HEK293 (cell line): ENCODE measurements at regions not wholly inside any gene's neighbourhood (a gene's known extent, or its start where the extent isn't known, plus 50 kb on each side); places are given as distances from the start of the nearest gene placed in this dataset.

Source experiments
- CTCF ChIA-PET: fragments of 350-600 bp; formaldehyde crosslinking; extraction: SDS; loops from one replicate; lab custom pipeline; 2021; ENCODE audit warnings: antibody characterized with exemption; lab: Yijun Ruan, JAX
- POLR2A ChIA-PET: fragments of 300-600 bp; formaldehyde crosslinking; extraction: SDS; loops from one replicate; lab custom pipeline; 2020; ENCODE audit warnings: antibody characterized with exemption, inconsistent platforms; lab: Yijun Ruan, JAX
- H3K27ac ChIP-seq: fragments of 200-500 bp; sonication (Bioruptor generic); 2 replicates; pipeline ENCODE4 v1.5.1; 2014; ENCODE audit warnings: low read depth, low read length, control low read depth, inconsistent platforms; ENCODE audit errors: extremely low read depth
- H3K36me3 ChIP-seq, 2 experiments: fragments of 200-500 bp in 1 of 2; sonication (Bioruptor generic) in 1 of 2; 1 replicate in 1 of 2; 2 replicates in 1 of 2; pipeline ENCODE4 v1.5.1; 2014 to 2017; ENCODE audit warnings: inconsistent platforms in 2 of 2, low read length in 2 of 2; ENCODE audit not compliant: control insufficient read depth in 2 of 2, insufficient read depth in 1 of 2
- H3K4me1 ChIP-seq: fragments of 200-500 bp; sonication (Bioruptor generic); 2 replicates; pipeline ENCODE4 v1.5.1; 2014; ENCODE audit warnings: mild to moderate bottlenecking, low read length, inconsistent platforms; ENCODE audit not compliant: control insufficient read depth, insufficient read depth
- H3K4me3 ChIP-seq: 2 replicates; pipeline ENCODE4 v1.5.1; 2011; ENCODE audit warnings: low read depth, mild to moderate bottlenecking, control low read depth, low read length, moderate library complexity
- H3K9me3 ChIP-seq: fragments of 200-500 bp; sonication (Bioruptor generic); 2 replicates; pipeline ENCODE4 v1.5.1; 2014; ENCODE audit warnings: low read depth, low read length, inconsistent platforms; ENCODE audit not compliant: control insufficient read depth, insufficient read depth
- EGR2 ChIP-seq: fragments of 450-650 bp; formaldehyde crosslinking; IDR thresholded peaks from 2 replicates; pipeline ENCODE4 v1.5.1; 2016; ENCODE audit warnings: low read depth, missing biosample characterization, missing genetic modification characterization
- GLIS1 ChIP-seq: fragments of 450-650 bp; formaldehyde crosslinking; IDR thresholded peaks from 2 replicates; pipeline ENCODE4 v1.5.1; 2016; ENCODE audit warnings: missing biosample characterization, missing genetic modification characterization
- HOXD13 ChIP-seq: sonication (generic); formaldehyde crosslinking; IDR thresholded peaks from 2 replicates; pipeline ENCODE4 v1.8.0; 2022; ENCODE audit warnings: missing genetic modification reagents, borderline replicate concordance
- KLF10 ChIP-seq: fragments of 450-650 bp; IDR thresholded peaks from 2 replicates; pipeline ENCODE4 v1.5.1; 2018; ENCODE audit warnings: missing biosample characterization, mild to moderate bottlenecking, missing genetic modification characterization
- KLF9 ChIP-seq: fragments of 450-650 bp; formaldehyde crosslinking; IDR thresholded peaks from 2 replicates; pipeline ENCODE4 v1.5.1; 2016; ENCODE audit warnings: missing biosample characterization, missing genetic modification characterization, low read depth
- MEIS1 ChIP-seq: sonication (generic); formaldehyde crosslinking; IDR thresholded peaks from 2 replicates; pipeline ENCODE4 v1.8.1; 2022; ENCODE audit warnings: missing genetic modification reagents, mild to moderate bottlenecking, borderline replicate concordance
- MYNN ChIP-seq: fragments of 450-650 bp; formaldehyde crosslinking; IDR thresholded peaks from 2 replicates; pipeline ENCODE4 v1.5.1; 2016; ENCODE audit warnings: missing biosample characterization, missing genetic modification characterization, borderline replicate concordance
- ZBTB1 ChIP-seq: fragments of 450-650 bp; formaldehyde crosslinking; IDR thresholded peaks from 2 replicates; pipeline ENCODE4 v1.5.1; 2016; ENCODE audit warnings: missing biosample characterization, missing genetic modification characterization
- ZBTB8A ChIP-seq: fragments of 450-650 bp; formaldehyde crosslinking; IDR thresholded peaks from 2 replicates; pipeline ENCODE4 v1.5.1; 2016; ENCODE audit warnings: missing biosample characterization, missing genetic modification characterization
- ZNF132 ChIP-seq: fragments of 450-650 bp; formaldehyde crosslinking; IDR thresholded peaks from 2 replicates; pipeline ENCODE4 v1.5.1; 2017; ENCODE audit warnings: missing biosample characterization, missing genetic modification characterization, borderline replicate concordance
- ZNF211 ChIP-seq: fragments of 450-650 bp; formaldehyde crosslinking; IDR thresholded peaks from 2 replicates; pipeline ENCODE4 v1.5.1; 2016; ENCODE audit warnings: low read depth, missing biosample characterization, missing genetic modification characterization
- ZNF23 ChIP-seq: fragments of 450-650 bp; formaldehyde crosslinking; IDR thresholded peaks from 2 replicates; pipeline ENCODE4 v1.5.1; 2016; ENCODE audit warnings: missing biosample characterization, missing genetic modification characterization, borderline replicate concordance
- ZNF239 ChIP-seq: fragments of 450-650 bp; formaldehyde crosslinking; IDR thresholded peaks from 2 replicates; pipeline ENCODE4 v1.5.1; 2016; ENCODE audit warnings: missing biosample characterization, missing genetic modification characterization
- ZNF266 ChIP-seq: fragments of 450-650 bp; formaldehyde crosslinking; IDR thresholded peaks from 2 replicates; pipeline ENCODE4 v1.5.1; 2016; ENCODE audit warnings: missing biosample characterization, missing genetic modification characterization, low read depth
- ZNF404 ChIP-seq: fragments of 450-650 bp; formaldehyde crosslinking; IDR thresholded peaks from 2 replicates; pipeline ENCODE4 v1.5.1; 2017; ENCODE audit warnings: missing biosample characterization, missing genetic modification characterization
- ZNF426 ChIP-seq: fragments of 450-650 bp; formaldehyde crosslinking; IDR thresholded peaks from 2 replicates; pipeline ENCODE4 v1.5.1; 2017; ENCODE audit warnings: missing biosample characterization, missing genetic modification characterization, mild to moderate bottlenecking, inconsistent platforms, moderate library complexity
- ZNF514 ChIP-seq: fragments of 450-650 bp; formaldehyde crosslinking; IDR thresholded peaks from 2 replicates; pipeline ENCODE4 v1.5.1; 2016; ENCODE audit warnings: missing biosample characterization, missing genetic modification characterization
- ZNF549 ChIP-seq: fragments of 450-650 bp; IDR thresholded peaks from 2 replicates; pipeline ENCODE4 v1.5.1; 2018; ENCODE audit warnings: missing biosample characterization, missing genetic modification characterization, mild to moderate bottlenecking, inconsistent platforms, moderate library complexity
- ZNF561 ChIP-seq: fragments of 450-650 bp; IDR thresholded peaks from 2 replicates; pipeline ENCODE4 v1.5.1; 2018; ENCODE audit warnings: missing biosample characterization, missing genetic modification characterization, borderline replicate concordance
- ZNF664 ChIP-seq: fragments of 450-650 bp; formaldehyde crosslinking; IDR thresholded peaks from 2 replicates; pipeline ENCODE4 v1.5.1; 2016; ENCODE audit warnings: missing biosample characterization, missing genetic modification characterization
- ZNF701 ChIP-seq: fragments of 450-650 bp; formaldehyde crosslinking; IDR thresholded peaks from 2 replicates; pipeline ENCODE4 v1.5.1; 2016; ENCODE audit warnings: missing biosample characterization, missing genetic modification characterization
- ZNF776 ChIP-seq: fragments of 450-650 bp; formaldehyde crosslinking; IDR thresholded peaks from 2 replicates; pipeline ENCODE4 v1.5.0; 2017; ENCODE audit warnings: missing biosample characterization, missing genetic modification characterization, borderline replicate concordance
- ZNF777 ChIP-seq: fragments of 450-650 bp; formaldehyde crosslinking; IDR thresholded peaks from 2 replicates; pipeline ENCODE4 v1.5.1; 2017; ENCODE audit warnings: missing biosample characterization, missing genetic modification characterization, borderline replicate concordance
- TF ChIP-seq, protein P1 (sequence below): fragments of 450-650 bp; formaldehyde crosslinking; IDR thresholded peaks from 2 replicates; pipeline ENCODE4 v1.5.1; 2016; ENCODE audit warnings: missing biosample characterization, missing genetic modification characterization
- TF ChIP-seq, protein P2 (sequence below): fragments of 450-650 bp; formaldehyde crosslinking; conservative IDR thresholded peaks from 2 replicates; pipeline ENCODE4 v1.5.1; 2016; ENCODE audit warnings: low read depth, missing biosample characterization, missing genetic modification characterization
- TF ChIP-seq, protein P3 (sequence below): fragments of 450-650 bp; formaldehyde crosslinking; IDR thresholded peaks from 2 replicates; pipeline ENCODE4 v1.5.1; 2016; ENCODE audit warnings: missing biosample characterization, missing genetic modification characterization
- TF ChIP-seq, protein P4 (sequence below): fragments of 450-650 bp; formaldehyde crosslinking; IDR thresholded peaks from 2 replicates; pipeline ENCODE4 v1.5.1; 2016; ENCODE audit warnings: missing biosample characterization, missing genetic modification characterization
- TF ChIP-seq, protein P5 (sequence below): fragments of 450-650 bp; formaldehyde crosslinking; IDR thresholded peaks from 2 replicates; pipeline ENCODE4 v1.5.1; 2016; ENCODE audit warnings: missing biosample characterization, missing genetic modification characterization, borderline replicate concordance

DNA sequence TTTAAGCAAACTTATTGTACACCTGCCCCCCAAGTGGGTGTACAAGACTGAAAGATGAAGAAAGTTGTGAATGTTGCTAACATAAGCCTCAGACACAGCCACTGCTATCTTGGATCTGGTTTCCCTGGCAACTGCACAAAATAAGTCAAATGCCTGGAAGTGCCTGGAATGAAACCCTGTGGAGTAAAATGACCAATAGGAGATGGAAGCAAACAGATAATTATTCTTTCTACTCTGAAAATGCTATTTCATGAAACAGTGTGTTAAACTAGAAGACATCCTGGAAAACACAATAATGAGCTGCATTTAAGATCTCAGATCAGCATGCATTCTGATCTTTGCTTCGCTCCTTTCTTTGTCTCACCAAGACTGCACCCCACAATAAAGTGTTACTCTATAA, 1016.0 kb downstream of the ARAP2 start:
- Histone ChIP-seq H3K36me3 (no peaks in the 10 kb centered on the region), H3K27ac (no peak overlapping the region), H3K4me3 (no peak overlapping the region), H3K9me3 (no peaks in the 10 kb centered on the region), H3K4me1 (no peaks in the 10 kb centered on the region)
- ChIA-PET POLR2A (no interaction called here), CTCF (no interaction called here)
- TF ChIP-seq GLIS1 (tag by site-specific recombination), result no peak
- TF ChIP-seq ZNF561 (tag by site-specific recombination), result no peak
- TF ChIP-seq ZNF239 (tag by site-specific recombination), result no peak
- no peak for TF ChIP-seq MYNN (tag by site-specific recombination)
- no peak for TF ChIP-seq EGR2 (tag by site-specific recombination)
- TF ChIP-seq KLF9 (tag by site-specific recombination), result no peak
- no peak for TF ChIP-seq MEIS1 (CRISPR knock-in tag)
- TF ChIP-seq, protein P1, sequence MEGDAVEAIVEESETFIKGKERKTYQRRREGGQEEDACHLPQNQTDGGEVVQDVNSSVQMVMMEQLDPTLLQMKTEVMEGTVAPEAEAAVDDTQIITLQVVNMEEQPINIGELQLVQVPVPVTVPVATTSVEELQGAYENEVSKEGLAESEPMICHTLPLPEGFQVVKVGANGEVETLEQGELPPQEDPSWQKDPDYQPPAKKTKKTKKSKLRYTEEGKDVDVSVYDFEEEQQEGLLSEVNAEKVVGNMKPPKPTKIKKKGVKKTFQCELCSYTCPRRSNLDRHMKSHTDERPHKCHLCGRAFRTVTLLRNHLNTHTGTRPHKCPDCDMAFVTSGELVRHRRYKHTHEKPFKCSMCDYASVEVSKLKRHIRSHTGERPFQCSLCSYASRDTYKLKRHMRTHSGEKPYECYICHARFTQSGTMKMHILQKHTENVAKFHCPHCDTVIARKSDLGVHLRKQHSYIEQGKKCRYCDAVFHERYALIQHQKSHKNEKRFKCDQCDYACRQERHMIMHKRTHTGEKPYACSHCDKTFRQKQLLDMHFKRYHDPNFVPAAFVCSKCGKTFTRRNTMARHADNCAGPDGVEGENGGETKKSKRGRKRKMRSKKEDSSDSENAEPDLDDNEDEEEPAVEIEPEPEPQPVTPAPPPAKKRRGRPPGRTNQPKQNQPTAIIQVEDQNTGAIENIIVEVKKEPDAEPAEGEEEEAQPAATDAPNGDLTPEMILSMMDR (tag by site-specific recombination), result no peak
- TF ChIP-seq ZNF132 (tag by site-specific recombination), result no peak
- no peak for TF ChIP-seq KLF10 (tag by site-specific recombination)
- TF ChIP-seq ZBTB8A (tag by site-specific recombination), result no peak
- no peak for TF ChIP-seq ZNF664
- no peak for TF ChIP-seq ZNF266 (tag by site-specific recombination)
- TF ChIP-seq HOXD13 (CRISPR knock-in tag), result no peak
- TF ChIP-seq ZNF549, result no peak
- TF ChIP-seq ZNF211 (tag by site-specific recombination), result no peak
- TF ChIP-seq ZNF426 (tag by site-specific recombination), result no peak
- TF ChIP-seq, protein P2, sequence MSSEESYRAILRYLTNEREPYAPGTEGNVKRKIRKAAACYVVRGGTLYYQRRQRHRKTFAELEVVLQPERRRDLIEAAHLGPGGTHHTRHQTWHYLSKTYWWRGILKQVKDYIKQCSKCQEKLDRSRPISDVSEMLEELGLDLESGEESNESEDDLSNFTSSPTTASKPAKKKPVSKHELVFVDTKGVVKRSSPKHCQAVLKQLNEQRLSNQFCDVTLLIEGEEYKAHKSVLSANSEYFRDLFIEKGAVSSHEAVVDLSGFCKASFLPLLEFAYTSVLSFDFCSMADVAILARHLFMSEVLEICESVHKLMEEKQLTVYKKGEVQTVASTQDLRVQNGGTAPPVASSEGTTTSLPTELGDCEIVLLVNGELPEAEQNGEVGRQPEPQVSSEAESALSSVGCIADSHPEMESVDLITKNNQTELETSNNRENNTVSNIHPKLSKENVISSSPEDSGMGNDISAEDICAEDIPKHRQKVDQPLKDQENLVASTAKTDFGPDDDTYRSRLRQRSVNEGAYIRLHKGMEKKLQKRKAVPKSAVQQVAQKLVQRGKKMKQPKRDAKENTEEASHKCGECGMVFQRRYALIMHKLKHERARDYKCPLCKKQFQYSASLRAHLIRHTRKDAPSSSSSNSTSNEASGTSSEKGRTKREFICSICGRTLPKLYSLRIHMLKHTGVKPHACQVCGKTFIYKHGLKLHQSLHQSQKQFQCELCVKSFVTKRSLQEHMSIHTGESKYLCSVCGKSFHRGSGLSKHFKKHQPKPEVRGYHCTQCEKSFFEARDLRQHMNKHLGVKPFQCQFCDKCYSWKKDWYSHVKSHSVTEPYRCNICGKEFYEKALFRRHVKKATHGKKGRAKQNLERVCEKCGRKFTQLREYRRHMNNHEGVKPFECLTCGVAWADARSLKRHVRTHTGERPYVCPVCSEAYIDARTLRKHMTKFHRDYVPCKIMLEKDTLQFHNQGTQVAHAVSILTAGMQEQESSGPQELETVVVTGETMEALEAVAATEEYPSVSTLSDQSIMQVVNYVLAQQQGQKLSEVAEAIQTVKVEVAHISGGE (tag by site-specific recombination), result no peak
- TF ChIP-seq, protein P3, sequence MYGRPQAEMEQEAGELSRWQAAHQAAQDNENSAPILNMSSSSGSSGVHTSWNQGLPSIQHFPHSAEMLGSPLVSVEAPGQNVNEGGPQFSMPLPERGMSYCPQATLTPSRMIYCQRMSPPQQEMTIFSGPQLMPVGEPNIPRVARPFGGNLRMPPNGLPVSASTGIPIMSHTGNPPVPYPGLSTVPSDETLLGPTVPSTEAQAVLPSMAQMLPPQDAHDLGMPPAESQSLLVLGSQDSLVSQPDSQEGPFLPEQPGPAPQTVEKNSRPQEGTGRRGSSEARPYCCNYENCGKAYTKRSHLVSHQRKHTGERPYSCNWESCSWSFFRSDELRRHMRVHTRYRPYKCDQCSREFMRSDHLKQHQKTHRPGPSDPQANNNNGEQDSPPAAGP, result no peak
- no peak for TF ChIP-seq ZBTB1

DNA sequence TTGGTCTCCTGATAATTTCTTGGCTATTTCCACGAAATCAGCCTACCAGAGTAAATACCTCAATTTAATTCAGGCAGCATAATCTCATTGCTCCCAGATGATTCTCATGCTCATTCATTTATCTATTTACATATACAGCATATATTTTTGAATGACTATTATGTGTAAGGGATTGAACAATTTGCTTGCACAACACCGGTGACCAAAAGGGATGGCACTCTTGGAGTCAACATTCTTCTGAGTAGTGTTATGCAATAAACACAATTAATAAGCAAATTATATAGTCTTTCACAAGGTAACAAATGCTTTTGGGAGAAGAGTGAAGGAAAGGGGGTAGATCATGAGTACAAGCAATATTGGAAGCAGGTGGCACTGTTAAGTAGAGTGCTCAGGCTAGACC, 1015.3 kb downstream of the ARAP2 start:
- Histone ChIP-seq H3K27ac (no peak overlapping the region), H3K36me3 (no peaks in the 10 kb centered on the region), H3K4me3 (no peak overlapping the region), H3K4me1 (no peaks in the 10 kb centered on the region), H3K9me3 (no peaks in the 10 kb centered on the region)
- ChIA-PET POLR2A (no interaction called here), CTCF (no interaction called here)
- TF ChIP-seq ZNF776 (tag by site-specific recombination), result no peak
- no peak for TF ChIP-seq ZNF777 (tag by site-specific recombination)
- TF ChIP-seq, protein P4, sequence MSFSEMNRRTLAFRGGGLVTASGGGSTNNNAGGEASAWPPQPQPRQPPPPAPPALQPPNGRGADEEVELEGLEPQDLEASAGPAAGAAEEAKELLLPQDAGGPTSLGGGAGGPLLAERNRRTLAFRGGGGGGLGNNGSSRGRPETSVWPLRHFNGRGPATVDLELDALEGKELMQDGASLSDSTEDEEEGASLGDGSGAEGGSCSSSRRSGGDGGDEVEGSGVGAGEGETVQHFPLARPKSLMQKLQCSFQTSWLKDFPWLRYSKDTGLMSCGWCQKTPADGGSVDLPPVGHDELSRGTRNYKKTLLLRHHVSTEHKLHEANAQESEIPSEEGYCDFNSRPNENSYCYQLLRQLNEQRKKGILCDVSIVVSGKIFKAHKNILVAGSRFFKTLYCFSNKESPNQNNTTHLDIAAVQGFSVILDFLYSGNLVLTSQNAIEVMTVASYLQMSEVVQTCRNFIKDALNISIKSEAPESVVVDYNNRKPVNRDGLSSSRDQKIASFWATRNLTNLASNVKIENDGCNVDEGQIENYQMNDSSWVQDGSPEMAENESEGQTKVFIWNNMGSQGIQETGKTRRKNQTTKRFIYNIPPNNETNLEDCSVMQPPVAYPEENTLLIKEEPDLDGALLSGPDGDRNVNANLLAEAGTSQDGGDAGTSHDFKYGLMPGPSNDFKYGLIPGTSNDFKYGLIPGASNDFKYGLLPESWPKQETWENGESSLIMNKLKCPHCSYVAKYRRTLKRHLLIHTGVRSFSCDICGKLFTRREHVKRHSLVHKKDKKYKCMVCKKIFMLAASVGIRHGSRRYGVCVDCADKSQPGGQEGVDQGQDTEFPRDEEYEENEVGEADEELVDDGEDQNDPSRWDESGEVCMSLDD (tag by site-specific recombination), result no peak
- no peak for TF ChIP-seq ZNF404 (tag by site-specific recombination)
- TF ChIP-seq ZNF514 (tag by site-specific recombination), result no peak
- no peak for TF ChIP-seq ZNF701 (tag by site-specific recombination)
- TF ChIP-seq, protein P5, sequence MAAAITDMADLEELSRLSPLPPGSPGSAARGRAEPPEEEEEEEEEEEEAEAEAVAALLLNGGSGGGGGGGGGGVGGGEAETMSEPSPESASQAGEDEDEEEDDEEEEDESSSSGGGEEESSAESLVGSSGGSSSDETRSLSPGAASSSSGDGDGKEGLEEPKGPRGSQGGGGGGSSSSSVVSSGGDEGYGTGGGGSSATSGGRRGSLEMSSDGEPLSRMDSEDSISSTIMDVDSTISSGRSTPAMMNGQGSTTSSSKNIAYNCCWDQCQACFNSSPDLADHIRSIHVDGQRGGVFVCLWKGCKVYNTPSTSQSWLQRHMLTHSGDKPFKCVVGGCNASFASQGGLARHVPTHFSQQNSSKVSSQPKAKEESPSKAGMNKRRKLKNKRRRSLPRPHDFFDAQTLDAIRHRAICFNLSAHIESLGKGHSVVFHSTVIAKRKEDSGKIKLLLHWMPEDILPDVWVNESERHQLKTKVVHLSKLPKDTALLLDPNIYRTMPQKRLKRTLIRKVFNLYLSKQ (tag by site-specific recombination), result no peak
- TF ChIP-seq ZNF23 (tag by site-specific recombination), result no peak
